Panc1 (cell line): ENCODE measurements at regions not wholly inside any gene's neighbourhood (a gene's known extent, or its start where the extent isn't known, plus 50 kb on each side); places are given as distances from the start of the nearest gene placed in this dataset.

ENCODE experiments used
- ATAC-seq: fragments of 200-7000 bp; cut with Tn5 transposase; 2 replicates; pipeline ENCODE4 v1.9.1; 2020; ENCODE audit warnings: mild to moderate bottlenecking, moderate library complexity
- BruUV-seq: library from RNA; stranded (reverse); fragments of 400-500 nt; replicated peaks from 2 replicates; lab custom pipeline; 2021; lab: Mats Ljungman, UMichigan
- CTCF ChIA-PET: fragments of 300-600 bp; sonication (Branson Sonifier 250); formaldehyde crosslinking; loops from one replicate; lab custom pipeline; 2022; ENCODE audit warnings: antibody characterized with exemption; lab: Charles Lee
- POLR2A ChIA-PET: fragments of 300-600 bp; sonication (Branson Sonifier 250); formaldehyde crosslinking; loops from one replicate; lab custom pipeline; 2022; ENCODE audit warnings: antibody characterized with exemption; lab: Charles Lee
- DNase-seq: peaks from one replicate; pipeline ENCODE4 v3.0.0-alpha.2; 2010; ENCODE audit warnings: low read depth, low spot score
- H3K27ac ChIP-seq: 2 replicates; pipeline ENCODE4 v1.5.1; 2011; ENCODE audit warnings: mild to moderate bottlenecking, low read length, inconsistent platforms
- H3K27me3 ChIP-seq: fragments of 200-500 bp; sonication (Bioruptor generic); 2 replicates; pipeline ENCODE4 v1.6.0; 2014; ENCODE audit warnings: low read length, inconsistent platforms; ENCODE audit not compliant: control insufficient read depth, insufficient read depth
- H3K36me3 ChIP-seq: fragments of 200-500 bp; sonication (Bioruptor generic); 2 replicates; pipeline ENCODE4 v1.5.1; 2014; ENCODE audit warnings: inconsistent platforms, mild to moderate bottlenecking, low read length, moderate library complexity; ENCODE audit not compliant: control insufficient read depth, insufficient read depth
- H3K4me1 ChIP-seq: 2 replicates; pipeline ENCODE4 v1.5.1; 2011; ENCODE audit warnings: inconsistent platforms, mild to moderate bottlenecking, low read length, moderate library complexity; ENCODE audit not compliant: control insufficient read depth, insufficient read depth
- H3K4me3 ChIP-seq, 2 experiments: 2 replicates each; pipeline ENCODE4 v1.5.1; 2011 to 2012; ENCODE audit warnings: low read depth in 2 of 2, low read length in 2 of 2, mild to moderate bottlenecking in 2 of 2, inconsistent platforms in 1 of 2, moderate library complexity in 1 of 2
- H3K9me3 ChIP-seq: fragments of 200-500 bp; sonication (Bioruptor generic); 2 replicates; pipeline ENCODE4 v1.5.1; 2014; ENCODE audit warnings: low read depth, mild to moderate bottlenecking, inconsistent platforms, low read length, moderate library complexity; ENCODE audit not compliant: control insufficient read depth, insufficient read depth
- CTCF ChIP-seq: fragments of 450-650 bp; IDR thresholded peaks from 2 replicates; pipeline ENCODE4 v1.5.1; 2017; ENCODE audit warnings: mild to moderate bottlenecking
- POLR2AphosphoS5 ChIP-seq: IDR thresholded peaks from 2 replicates; pipeline ENCODE4 v1.6.1; 2012; ENCODE audit warnings: mild to moderate bottlenecking, low read depth, low read length, moderate library complexity
- SIN3A ChIP-seq: IDR thresholded peaks from 2 replicates; pipeline ENCODE4 v1.6.1; 2012; ENCODE audit warnings: low read depth, mild to moderate bottlenecking, low read length, moderate library complexity, borderline replicate concordance; ENCODE audit not compliant: insufficient read depth
- TCF7L2 ChIP-seq: IDR thresholded peaks from 2 replicates; pipeline ENCODE4 v1.6.1; 2011; ENCODE audit warnings: mild to moderate bottlenecking, low read depth, low read length, inconsistent platforms
- in situ Hi-C: cut with HindIII; loops from 2 replicates; pipeline ENCODE4 v1.10.0; 2016; ENCODE audit warnings: low sequenced_read_pairs, low pct_unique_long_range_greater_than_20kb
- intact Hi-C: fragments of 100-400 bp; cut with micrococcal nuclease; formaldehyde crosslinking; loops from one replicate; pipeline ENCODE4 v1.10.0; 2022; ENCODE audit not compliant: unreplicated experiment
- TF ChIP-seq, protein P1 (sequence below), 2 experiments: IDR thresholded peaks; 2 replicates each; pipeline ENCODE4 v1.6.1; 2011 to 2012; ENCODE audit warnings: low read depth in 2 of 2, control low read depth in 1 of 2, low read length in 1 of 2, mild to moderate bottlenecking in 1 of 2, moderate library complexity in 1 of 2; ENCODE audit not compliant: insufficient read depth in 1 of 2

DNA sequence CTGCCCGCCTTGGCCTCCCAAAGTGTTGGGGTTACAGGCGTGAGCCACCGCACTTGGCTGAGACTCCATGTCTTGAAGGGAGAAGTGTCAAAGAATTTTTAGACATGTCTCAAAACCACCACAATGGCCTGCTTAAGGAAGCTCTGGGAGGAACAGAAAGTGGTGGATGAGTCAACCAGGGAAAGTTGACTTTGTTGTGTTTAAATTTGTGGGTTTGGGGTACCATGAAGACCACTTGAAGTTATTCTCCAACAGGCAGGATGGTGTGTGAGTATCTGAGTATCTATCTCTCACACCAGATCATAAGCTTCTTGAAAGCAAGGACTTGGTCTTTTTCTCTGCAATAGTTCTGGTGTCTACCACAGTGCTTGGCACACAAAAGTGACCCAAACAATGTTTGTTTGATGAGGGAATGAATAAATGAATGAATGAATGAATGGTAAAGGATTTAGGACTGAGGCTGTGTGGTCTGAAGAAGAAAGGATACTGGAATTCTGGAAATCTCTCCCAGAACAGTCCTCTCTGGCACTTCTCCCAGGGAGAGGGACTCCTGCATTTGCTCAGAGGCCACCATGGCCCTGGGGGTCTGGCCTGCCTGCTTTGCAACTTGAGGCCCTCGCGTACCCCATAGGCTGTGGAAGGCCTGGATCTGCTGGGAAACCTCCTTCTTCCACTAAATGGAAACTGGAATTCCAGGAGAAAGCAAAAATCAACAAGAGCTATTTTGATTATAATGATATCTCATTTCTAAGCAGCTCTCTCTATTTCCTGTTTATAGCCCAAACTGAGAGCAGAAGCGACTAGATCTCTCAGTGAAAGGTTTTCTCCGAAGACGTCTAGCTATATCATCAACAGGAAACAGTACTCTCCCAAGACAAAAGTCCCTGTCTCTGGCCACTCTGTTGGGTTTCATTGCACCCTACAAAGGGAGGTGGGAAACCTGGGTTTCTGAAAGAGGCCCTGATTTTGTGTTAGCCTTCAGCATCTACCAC, 187.9 kb downstream of the PALM2AKAP2 start:
- TF ChIP-seq SIN3A (no peak), CTCF (no peak), TCF7L2 (no peak)
- TF ChIP-seq, protein P1, sequence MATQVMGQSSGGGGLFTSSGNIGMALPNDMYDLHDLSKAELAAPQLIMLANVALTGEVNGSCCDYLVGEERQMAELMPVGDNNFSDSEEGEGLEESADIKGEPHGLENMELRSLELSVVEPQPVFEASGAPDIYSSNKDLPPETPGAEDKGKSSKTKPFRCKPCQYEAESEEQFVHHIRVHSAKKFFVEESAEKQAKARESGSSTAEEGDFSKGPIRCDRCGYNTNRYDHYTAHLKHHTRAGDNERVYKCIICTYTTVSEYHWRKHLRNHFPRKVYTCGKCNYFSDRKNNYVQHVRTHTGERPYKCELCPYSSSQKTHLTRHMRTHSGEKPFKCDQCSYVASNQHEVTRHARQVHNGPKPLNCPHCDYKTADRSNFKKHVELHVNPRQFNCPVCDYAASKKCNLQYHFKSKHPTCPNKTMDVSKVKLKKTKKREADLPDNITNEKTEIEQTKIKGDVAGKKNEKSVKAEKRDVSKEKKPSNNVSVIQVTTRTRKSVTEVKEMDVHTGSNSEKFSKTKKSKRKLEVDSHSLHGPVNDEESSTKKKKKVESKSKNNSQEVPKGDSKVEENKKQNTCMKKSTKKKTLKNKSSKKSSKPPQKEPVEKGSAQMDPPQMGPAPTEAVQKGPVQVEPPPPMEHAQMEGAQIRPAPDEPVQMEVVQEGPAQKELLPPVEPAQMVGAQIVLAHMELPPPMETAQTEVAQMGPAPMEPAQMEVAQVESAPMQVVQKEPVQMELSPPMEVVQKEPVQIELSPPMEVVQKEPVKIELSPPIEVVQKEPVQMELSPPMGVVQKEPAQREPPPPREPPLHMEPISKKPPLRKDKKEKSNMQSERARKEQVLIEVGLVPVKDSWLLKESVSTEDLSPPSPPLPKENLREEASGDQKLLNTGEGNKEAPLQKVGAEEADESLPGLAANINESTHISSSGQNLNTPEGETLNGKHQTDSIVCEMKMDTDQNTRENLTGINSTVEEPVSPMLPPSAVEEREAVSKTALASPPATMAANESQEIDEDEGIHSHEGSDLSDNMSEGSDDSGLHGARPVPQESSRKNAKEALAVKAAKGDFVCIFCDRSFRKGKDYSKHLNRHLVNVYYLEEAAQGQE (IDR thresholded peaks at IDR 0.05; ENCODE audit: insufficient read depth in 1 of 2, low read depth in 2 of 2, low read length in 1 of 2): no peak
- ATAC-seq: no peak
- H3K36me3 ChIP-seq: no peaks in the 10 kb centered on the region; the same call in 1 of the 2 replicates
- no TSS peak for BruUV-seq
- no peaks in the 10 kb centered on the region for H3K27me3 ChIP-seq
- no peak overlapping the region for H3K4me3 ChIP-seq
- intact Hi-C loops: no loop called here
- no peak for DNase-seq
- in situ Hi-C loops: no loop called here
- no peak overlapping the region for H3K27ac ChIP-seq
- H3K9me3 ChIP-seq: no peaks in the 10 kb centered on the region
- H3K4me1 ChIP-seq: no peaks in the 10 kb centered on the region
- ChIA-PET POLR2A (no interaction called here), CTCF (no interaction called here)

- no peaks in the 10 kb centered on the region for H3K27me3 ChIP-seq
- H3K4me3 ChIP-seq: no peak overlapping the region
- ATAC-seq (peak; percentile 82), DNase-seq (peak; percentile 12)
- no peak for TF ChIP-seq POLR2AphosphoS5
- TF ChIP-seq, protein P1 (IDR thresholded peaks at IDR 0.05; ENCODE audit: insufficient read depth in 1 of 2, low read depth in 2 of 2, low read length in 1 of 2): no peak
- TF ChIP-seq CTCF: peak; percentile 16; the same call in 1 of the 2 replicates
- TF ChIP-seq SIN3A: no peak
- no peak for TF ChIP-seq TCF7L2
- intact Hi-C loops: no loop called here
- ChIA-PET POLR2A (no interaction called here), CTCF (no interaction called here)
- H3K4me1 ChIP-seq: no peaks in the 10 kb centered on the region
- H3K9me3 ChIP-seq: no peaks in the 10 kb centered on the region
- in situ Hi-C loops: no loop called here
- no peak overlapping the region for H3K27ac ChIP-seq
- no peaks in the 10 kb centered on the region; the same call in 1 of the 2 replicates for H3K36me3 ChIP-seq
- no TSS peak for BruUV-seq
Measured at GRCh38 chr9:109969011-109969410, 189.0 kb downstream of the PALM2AKAP2 start.
